ENCODE measurements at regions not wholly inside any gene's neighbourhood (a gene's known extent, or its start where the extent isn't known, plus 50 kb on each side); places are given as distances from the start of the nearest gene placed in this dataset.

DNA sequence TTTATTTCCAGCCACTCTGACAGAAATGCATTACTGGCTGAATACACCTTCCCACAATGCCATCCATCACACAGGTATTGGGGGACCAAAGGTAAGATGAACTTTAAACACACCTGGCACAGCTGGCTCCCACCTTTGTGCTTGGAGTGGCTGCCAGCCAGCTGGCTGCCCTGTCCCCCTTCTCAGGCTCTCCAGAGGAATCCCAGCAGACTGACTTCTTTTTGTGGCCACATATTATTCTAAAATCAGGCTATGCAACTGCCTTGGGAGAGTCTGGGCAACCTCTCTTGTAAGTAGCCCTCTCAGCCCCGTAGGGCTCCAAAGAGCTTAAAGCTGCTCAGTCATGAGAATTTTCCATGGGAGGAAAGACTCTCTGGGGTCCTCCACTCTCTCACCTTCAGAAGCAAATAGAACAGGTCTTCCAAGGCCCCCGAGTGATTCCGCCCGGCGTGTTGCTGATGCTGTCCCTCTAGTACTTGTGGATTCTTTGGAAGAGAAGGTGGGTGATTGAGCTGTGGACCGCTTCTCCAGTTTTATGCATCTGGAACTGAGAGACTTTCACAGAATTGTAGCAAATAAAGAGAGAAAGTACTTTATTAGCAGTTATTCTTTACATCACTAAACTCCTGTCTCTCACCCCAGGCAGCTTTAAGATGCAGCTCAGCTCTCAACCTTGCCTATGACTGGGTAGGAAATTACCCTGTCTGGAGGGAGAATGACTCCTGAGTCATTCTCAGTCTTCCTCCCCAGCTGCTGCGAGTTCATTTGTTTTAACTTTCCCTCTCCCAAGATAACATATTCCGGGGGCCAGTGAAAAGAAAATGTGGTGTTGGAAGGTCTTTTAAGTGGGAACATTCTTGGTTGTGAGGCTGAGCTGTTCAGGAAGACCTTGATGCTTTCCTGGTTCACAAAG is 159.4 kb upstream of the PITX1 start (continued):
- TF ChIP-seq, protein P1, sequence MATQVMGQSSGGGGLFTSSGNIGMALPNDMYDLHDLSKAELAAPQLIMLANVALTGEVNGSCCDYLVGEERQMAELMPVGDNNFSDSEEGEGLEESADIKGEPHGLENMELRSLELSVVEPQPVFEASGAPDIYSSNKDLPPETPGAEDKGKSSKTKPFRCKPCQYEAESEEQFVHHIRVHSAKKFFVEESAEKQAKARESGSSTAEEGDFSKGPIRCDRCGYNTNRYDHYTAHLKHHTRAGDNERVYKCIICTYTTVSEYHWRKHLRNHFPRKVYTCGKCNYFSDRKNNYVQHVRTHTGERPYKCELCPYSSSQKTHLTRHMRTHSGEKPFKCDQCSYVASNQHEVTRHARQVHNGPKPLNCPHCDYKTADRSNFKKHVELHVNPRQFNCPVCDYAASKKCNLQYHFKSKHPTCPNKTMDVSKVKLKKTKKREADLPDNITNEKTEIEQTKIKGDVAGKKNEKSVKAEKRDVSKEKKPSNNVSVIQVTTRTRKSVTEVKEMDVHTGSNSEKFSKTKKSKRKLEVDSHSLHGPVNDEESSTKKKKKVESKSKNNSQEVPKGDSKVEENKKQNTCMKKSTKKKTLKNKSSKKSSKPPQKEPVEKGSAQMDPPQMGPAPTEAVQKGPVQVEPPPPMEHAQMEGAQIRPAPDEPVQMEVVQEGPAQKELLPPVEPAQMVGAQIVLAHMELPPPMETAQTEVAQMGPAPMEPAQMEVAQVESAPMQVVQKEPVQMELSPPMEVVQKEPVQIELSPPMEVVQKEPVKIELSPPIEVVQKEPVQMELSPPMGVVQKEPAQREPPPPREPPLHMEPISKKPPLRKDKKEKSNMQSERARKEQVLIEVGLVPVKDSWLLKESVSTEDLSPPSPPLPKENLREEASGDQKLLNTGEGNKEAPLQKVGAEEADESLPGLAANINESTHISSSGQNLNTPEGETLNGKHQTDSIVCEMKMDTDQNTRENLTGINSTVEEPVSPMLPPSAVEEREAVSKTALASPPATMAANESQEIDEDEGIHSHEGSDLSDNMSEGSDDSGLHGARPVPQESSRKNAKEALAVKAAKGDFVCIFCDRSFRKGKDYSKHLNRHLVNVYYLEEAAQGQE (IDR thresholded peaks at IDR 0.05) = no peak
- TF ChIP-seq HNF4A (conservative IDR thresholded peaks at IDR 0.05) (no peak), ATF3 (IDR thresholded peaks at IDR 0.05) (no peak), EGR1 (IDR thresholded peaks at IDR 0.05; ENCODE audit: low read depth in 2 of 2) (no peak), HNF4G (IDR thresholded peaks at IDR 0.05) (no peak), RAD21 (IDR thresholded peaks at IDR 0.05) (no peak)

GRCh38 chr5:135192351-135192750 is 158.3 kb upstream of the PITX1 start:
- Histone ChIP-seq H3K27ac (ENCODE audit: low read depth in 1 of 2, low read length in 2 of 2) (no peak overlapping the region), H3K27me3 (ENCODE audit: control insufficient read depth in 4 of 4, insufficient read depth in 4 of 4, low read length in 3 of 4) (no peaks in the 10 kb centered on the region)
- WGBS = 82% methylated on average over 7 of the region's 7 CpGs

More at GRCh38 chr5:135192351-135192750, 158.3 kb upstream of the PITX1 start:
- H3K9ac ChIP-seq (ENCODE audit: low read depth in 1 of 2, low read length in 2 of 2) = no peak overlapping the region
- H3K9me3 ChIP-seq (ENCODE audit: control insufficient read depth in 4 of 4, low read length in 3 of 4) = no peaks in the 10 kb centered on the region
- H3K4me1 ChIP-seq (ENCODE audit: control insufficient read depth in 4 of 4, insufficient read depth in 4 of 4, low read length in 3 of 4) = peaks cover 0 to 7% (median 2%) of the 10 kb centered on the region in 4 donors
- no peak overlapping the region for H3K4me3 ChIP-seq (ENCODE audit: low read depth in 1 of 3, low read length in 3 of 3)
- DNase-seq (ENCODE audit: low spot score) = no peak
- TF ChIP-seq FOXA1 (IDR thresholded peaks at IDR 0.05) = no peak
- TF ChIP-seq, protein P2, sequence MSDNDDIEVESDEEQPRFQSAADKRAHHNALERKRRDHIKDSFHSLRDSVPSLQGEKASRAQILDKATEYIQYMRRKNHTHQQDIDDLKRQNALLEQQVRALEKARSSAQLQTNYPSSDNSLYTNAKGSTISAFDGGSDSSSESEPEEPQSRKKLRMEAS (IDR thresholded peaks at IDR 0.05) = no peak
- TF ChIP-seq TAF1 (conservative IDR thresholded peaks at IDR 0.05) = no peak
- no peak for TF ChIP-seq CTCF (IDR thresholded peaks at IDR 0.05; ENCODE audit: low read depth, low read length, missing input control)
- TF ChIP-seq FOXA2 (IDR thresholded peaks at IDR 0.05) = no peak
- no peak for TF ChIP-seq ATF3 (IDR thresholded peaks at IDR 0.05)
- TF ChIP-seq SP1 (IDR thresholded peaks at IDR 0.05) = no peak
- no peak for TF ChIP-seq NR2F2 (IDR thresholded peaks at IDR 0.05)
- TF ChIP-seq GABPA (IDR thresholded peaks at IDR 0.05 in 1 of 2, conservative IDR thresholded peaks at IDR 0.05 in 1 of 2) = no peak
- TF ChIP-seq, protein P3, sequence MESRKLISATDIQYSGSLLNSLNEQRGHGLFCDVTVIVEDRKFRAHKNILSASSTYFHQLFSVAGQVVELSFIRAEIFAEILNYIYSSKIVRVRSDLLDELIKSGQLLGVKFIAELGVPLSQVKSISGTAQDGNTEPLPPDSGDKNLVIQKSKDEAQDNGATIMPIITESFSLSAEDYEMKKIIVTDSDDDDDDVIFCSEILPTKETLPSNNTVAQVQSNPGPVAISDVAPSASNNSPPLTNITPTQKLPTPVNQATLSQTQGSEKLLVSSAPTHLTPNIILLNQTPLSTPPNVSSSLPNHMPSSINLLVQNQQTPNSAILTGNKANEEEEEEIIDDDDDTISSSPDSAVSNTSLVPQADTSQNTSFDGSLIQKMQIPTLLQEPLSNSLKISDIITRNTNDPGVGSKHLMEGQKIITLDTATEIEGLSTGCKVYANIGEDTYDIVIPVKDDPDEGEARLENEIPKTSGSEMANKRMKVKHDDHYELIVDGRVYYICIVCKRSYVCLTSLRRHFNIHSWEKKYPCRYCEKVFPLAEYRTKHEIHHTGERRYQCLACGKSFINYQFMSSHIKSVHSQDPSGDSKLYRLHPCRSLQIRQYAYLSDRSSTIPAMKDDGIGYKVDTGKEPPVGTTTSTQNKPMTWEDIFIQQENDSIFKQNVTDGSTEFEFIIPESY (IDR thresholded peaks at IDR 0.05) = no peak
- no peak for TF ChIP-seq EGR1 (IDR thresholded peaks at IDR 0.05; ENCODE audit: low read depth in 2 of 2)
- no peak for TF ChIP-seq YY1 (IDR thresholded peaks at IDR 0.05)
- TF ChIP-seq JUND (IDR thresholded peaks at IDR 0.05) = no peak
- TF ChIP-seq RXRA (IDR thresholded peaks at IDR 0.05) = no peak
- TF ChIP-seq, protein P1 (IDR thresholded peaks at IDR 0.05) = no peak
- no peak for TF ChIP-seq HNF4A (conservative IDR thresholded peaks at IDR 0.05)
- TF ChIP-seq HNF4G (IDR thresholded peaks at IDR 0.05) = no peak
- TF ChIP-seq RAD21 (IDR thresholded peaks at IDR 0.05) = no peak
- no peaks in the 10 kb centered on the region for H3K36me3 ChIP-seq (ENCODE audit: control insufficient read depth in 4 of 4, insufficient read depth in 3 of 4, low read depth in 1 of 4, low read length in 3 of 4)

Measured in liver (tissue), 8 donors.